Suppressor macrophage (primary cell): ENCODE measurements at regions not wholly inside any gene's neighbourhood (a gene's known extent, or its start where the extent isn't known, plus 50 kb on each side); places are given as distances from the start of the nearest gene placed in this dataset.

ENCODE experiments used
- DNase-seq, 4 experiments: peaks; one replicate each; pipeline ENCODE4 v3.0.0-alpha.2; 2020 to 2022

GRCh38 chr5:110366716-110367115 lies 359.8 kb downstream of the TMEM232 start:
- no peak for DNase-seq
